Right lobe of liver (tissue), 4 donors: ENCODE measurements at regions not wholly inside any gene's neighbourhood (a gene's known extent, or its start where the extent isn't known, plus 50 kb on each side); places are given as distances from the start of the nearest gene placed in this dataset.

Source experiments
- CTCF ChIP-seq, 4 donors: fragments of 200-600 bp in 3 of 4; fragments of 450-650 bp in 1 of 4; IDR thresholded peaks; one replicate each; pipeline versions ENCODE4 v1.5.1 to v1.8.0; 2016 to 2022; ENCODE audit warnings: antibody characterized with exemption in 4 of 4, mild to moderate bottlenecking in 2 of 4
- POLR2A ChIP-seq: fragments of 450-650 bp; IDR thresholded peaks from one replicate; pipeline ENCODE4 v1.6.1; 2017; ENCODE audit warnings: antibody characterized with exemption, mild to moderate bottlenecking
- donor health status: DM: no; HTN: no; CAD: no.
- donor health status: DM: no; HTN: no; CAD: no.
- donor health status: DM: no; HTN: yes; CAD: no.

DNA sequence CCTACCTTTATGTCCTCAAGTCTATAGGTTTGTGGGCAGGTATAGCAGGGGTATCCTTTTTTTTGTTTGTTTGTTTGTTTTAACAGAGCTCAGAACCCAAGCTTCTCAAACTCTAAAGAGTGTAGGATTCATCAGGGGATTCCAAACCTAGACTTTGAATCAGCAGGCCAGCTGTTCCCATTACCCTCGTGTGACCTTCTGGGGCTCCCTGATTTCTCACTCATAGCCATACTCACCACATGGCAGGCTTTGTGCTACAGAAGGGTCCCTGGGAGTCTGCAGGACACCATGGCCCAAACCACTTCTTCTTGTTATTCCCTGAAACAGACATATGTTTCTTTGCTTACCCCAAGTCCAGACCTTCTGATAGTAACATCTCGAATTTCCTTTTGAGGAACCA, 350.8 kb upstream of the TSHZ2 start:
- no peak for TF ChIP-seq POLR2A
- TF ChIP-seq CTCF (IDR thresholded peaks at IDR 0.05) = no peak
